GM04503 (cell line): ENCODE measurements at regions not wholly inside any gene's neighbourhood (a gene's known extent, or its start where the extent isn't known, plus 50 kb on each side); places are given as distances from the start of the nearest gene placed in this dataset.

Source experiments
- DNase-seq: peaks from one replicate; pipeline ENCODE4 v3.0.0-alpha.2; 2012; ENCODE audit warnings: low read depth

GRCh38 chr21:24353492-24353891 is 1253.8 kb downstream of the MRPL39 start:
- no peak for DNase-seq

DNA sequence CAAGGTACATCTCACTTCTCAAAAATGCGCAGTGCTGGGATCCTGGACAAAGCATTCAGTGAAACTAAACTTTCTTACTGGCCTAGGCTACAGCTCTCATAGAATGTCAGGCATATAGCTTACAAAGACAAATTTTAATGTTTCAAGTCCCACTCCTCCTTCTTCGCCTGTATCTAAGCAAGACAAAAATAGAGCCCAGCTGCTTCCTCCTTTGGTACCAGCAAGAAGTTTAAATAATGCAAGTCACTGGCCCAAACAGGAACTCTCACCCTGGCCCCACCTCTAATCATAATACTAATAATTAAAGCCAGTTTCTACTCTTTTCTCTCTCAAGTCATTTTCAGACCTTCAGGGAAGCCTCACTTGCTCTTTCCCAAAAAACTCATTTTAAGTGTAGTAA is 1267.9 kb downstream of the MRPL39 start:
- DNase-seq, result no peak

DNA sequence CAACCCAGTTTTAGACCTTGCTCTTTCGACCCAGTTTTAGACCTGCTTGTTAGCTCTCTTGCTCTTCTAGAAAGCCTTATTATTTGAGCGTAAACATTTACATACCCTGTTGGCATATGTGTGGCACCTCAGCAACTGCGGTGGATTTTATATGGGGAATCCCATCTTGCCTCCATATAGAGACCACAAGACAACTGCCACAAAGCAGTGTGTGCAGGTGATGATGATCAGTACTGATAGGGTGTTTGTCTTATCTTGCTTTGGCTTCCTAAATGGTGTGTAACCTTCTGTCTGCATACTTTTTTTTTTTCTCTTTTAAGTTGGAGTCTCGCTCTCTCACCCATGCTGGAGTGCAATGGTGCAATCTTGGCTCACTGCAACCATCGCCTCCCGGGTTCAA is 1270.8 kb downstream of the MRPL39 start:
- no peak for DNase-seq

- no peak for DNase-seq
Observed at GRCh38 chr21:24323536-24323935, 1283.7 kb downstream of the MRPL39 start.

DNA sequence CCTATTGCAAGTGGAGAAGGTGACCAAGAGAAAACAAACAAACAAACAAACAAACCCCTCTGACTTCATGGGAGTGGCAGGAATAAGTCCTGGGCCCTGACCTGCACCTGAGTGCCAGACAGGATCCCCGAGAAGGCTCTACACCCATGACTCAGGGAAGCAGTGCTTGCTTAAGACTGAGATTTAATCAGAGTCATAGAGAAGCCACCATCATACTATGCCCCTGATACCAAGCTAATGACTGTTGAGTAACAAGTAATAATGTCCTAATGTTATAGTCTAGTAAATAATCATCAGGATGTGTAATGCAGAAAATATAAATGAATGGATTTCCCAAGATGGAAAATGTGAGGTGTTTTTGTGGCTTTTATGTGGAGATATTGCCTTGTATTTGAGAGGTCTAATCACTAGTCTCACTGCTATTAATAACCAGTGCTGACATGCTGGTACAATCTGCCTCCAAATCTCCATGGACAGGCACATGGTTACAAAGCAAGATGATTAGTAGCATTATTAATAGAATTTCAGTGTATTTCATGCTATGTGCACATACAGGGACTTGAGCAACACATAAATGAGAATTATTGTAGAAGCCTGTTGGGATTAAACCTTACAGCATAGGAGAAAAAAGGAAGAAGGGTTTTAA is 1290.9 kb downstream of the MRPL39 start:
- DNase-seq, result no peak

DNA sequence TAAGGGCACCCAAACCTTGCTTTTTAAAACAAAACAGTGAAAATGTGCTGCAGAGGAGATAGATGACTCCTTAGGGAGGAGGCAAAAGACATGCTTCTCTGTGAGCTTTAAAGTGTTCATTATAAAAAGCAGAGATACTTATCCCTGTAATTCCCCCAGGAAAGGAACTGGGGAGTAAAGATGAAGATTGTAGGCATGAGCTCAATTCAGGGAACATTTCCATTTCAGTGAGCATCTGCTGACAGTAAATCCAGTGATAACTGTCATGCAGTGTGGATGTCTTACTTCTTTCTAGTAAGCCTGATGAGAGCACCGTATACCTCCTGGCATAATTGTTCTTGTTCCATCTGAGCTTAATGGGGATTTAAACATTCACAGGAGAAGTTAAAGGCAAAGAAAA is 1296.5 kb downstream of the MRPL39 start:
- DNase-seq, result no peak

- DNase-seq, result no peak
Observed at GRCh38 chr21:24308183-24308582, 1299.1 kb downstream of the MRPL39 start.

GRCh38 chr21:24302400-24302799 is 1304.9 kb downstream of the MRPL39 start:
- no peak for DNase-seq

- no peak for DNase-seq
Observed at GRCh38 chr21:24298040-24298439, 1309.2 kb downstream of the MRPL39 start.

- DNase-seq, result no peak
Observed at GRCh38 chr21:24294171-24294570, 1313.1 kb downstream of the MRPL39 start.

DNA sequence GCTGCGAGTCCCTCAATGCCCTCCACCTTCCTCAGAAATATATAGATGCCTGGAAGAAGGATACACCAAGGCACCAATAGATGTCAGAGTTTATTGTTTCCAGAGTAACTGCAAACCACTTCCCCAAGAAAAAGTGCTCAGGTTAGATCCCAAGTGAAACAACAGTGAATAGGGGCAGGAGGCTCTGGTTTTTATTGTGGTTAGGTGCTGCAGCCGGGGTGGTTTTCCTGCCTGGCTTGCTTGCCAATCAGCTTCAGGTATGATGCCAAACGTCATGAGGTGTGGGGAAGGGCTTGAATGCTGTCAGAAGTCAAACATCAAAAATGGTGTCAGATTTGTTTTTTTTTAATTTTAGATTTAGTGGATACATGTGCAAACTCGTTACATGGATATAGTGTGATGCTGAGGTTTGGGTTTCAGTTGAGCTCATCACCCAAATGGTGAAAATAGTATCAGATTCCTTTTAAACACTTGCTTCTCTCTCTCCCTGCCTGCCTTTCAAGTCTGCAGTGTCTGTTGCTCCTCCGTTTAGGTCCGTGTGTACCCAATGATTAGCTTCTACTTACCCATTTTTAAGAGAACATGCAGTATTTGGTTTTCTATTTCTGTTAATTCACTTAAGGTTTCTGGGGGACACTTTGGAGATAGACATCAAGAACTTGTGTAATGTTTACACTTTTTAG is 1317.0 kb downstream of the MRPL39 start:
- no peak for DNase-seq

DNA sequence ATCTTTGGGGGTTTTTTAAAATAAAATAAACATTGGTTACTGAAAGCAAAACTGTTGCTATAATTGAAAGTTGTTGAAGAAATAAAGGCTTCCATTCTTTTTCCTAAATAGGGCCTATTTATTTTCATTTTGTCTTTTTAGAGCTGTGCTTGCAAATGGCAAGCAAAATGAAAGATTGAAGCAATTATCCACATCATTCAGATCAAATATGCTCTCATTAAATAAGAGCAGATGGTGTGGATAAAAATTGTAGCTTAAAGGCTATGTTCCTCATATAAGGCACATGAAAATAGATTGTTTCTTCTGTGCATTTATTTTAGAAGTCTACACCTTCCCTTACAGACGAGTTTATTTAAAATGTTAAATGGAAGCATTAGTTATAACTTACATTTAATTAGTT is 1317.7 kb downstream of the MRPL39 start:
- DNase-seq, result no peak

GRCh38 chr21:24280596-24280995 is 1326.7 kb downstream of the MRPL39 start:
- no peak for DNase-seq

GRCh38 chr21:24278711-24279110 is 1328.6 kb downstream of the MRPL39 start:
- no peak for DNase-seq

DNA sequence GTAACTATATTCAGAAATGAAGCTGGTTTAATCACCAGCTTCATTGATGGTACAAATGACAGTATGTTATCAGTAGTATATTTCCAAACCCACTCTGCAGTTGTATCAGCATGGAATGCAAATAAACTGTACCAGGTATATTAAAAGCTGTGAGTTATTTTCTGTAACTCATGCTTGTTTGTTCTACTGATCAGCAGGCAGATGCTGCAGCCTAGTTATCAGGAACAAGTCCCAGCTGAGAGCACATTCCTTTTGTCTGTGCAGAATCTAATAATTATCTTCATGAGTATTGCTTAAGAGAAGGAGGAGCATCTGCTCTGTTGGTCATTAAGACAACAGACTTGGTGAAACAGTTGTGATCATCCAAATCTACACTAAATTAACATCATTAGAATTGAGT is 1331.1 kb downstream of the MRPL39 start:
- no peak for DNase-seq

DNA sequence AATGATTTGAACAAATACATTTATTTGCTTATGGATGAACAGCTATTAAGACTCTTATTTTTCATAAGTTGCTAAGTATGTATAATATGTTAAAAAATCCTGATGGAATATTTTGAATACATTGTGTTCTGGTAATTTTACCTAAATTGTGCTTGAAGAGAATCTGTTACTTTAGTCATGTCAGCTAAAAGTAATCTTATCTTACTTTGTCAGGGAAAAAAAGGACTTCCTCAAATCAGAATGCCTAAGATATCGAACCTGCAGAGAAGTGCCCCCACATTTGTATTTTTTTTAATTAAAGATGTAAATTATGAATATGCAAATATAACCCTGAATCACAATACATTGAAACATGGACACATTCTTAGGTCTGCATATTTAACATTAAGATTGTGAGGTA is 1331.7 kb downstream of the MRPL39 start:
- DNase-seq, result no peak

DNA sequence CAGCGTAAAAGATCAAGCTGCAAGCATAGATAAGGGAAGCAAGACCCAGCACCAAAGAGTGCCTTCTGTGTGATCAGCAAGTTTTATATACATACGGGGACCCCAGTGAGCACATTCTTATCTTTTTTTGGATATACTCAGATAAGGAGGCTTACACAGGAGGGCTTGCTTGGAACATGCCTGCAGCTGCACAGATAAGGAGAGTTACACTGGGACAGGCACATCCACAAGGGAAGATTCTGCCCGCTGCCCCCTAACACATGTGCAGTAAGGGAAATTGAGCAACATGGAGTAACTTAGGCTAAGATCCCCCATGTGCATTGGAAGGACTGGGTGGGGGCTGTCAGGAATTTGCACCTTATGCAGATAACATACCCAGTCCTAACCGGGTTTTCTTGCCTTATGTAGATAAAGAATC is 1334.8 kb downstream of the MRPL39 start:
- no peak for DNase-seq

- DNase-seq, result no peak
Observed at GRCh38 chr21:24265987-24266386, 1341.3 kb downstream of the MRPL39 start.

DNA sequence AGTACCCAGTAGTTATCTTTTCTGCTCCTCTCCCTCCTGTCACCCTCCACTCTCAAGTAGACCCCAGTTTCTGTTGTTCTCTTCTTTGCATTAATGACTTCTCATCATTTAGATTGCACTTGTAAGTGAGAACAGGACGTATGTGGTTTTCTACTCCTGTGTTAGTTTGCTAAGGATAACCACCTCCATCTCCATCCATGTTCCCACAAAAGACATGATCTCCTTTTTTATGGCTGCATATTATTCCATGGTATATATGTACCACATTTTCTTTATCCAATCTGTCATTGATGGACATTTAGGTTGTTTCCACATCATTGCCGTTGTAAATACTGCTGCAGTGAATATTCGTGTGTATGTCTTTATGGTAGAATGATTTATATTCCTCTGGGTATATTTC is 1346.5 kb downstream of the MRPL39 start:
- no peak for DNase-seq

GRCh38 chr21:24259241-24259640 is 1348.0 kb downstream of the MRPL39 start:
- DNase-seq, result no peak

- no peak for DNase-seq
Observed at GRCh38 chr21:24255591-24255990, 1351.7 kb downstream of the MRPL39 start.

- no peak for DNase-seq
Observed at GRCh38 chr21:24225431-24225830, 1381.8 kb downstream of the MRPL39 start.

DNA sequence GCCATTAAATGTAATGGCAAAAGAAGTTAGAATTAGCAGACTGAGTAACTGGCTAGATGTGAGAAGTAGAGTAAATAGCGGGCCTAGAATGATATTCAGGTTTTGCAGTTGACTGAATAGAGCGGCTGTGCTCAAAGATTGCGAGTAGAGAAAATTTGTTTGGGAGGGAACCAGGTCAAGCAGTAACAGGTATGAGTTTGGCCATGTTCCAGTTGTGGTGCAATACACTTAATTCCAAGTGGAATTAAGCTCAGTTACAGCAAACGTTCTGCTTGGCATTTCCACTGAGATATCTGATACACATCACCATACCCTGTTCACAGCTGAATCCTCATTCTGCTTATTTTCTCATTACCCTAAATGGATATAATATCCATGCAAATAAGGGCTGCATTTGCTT is 1382.9 kb downstream of the MRPL39 start:
- no peak for DNase-seq

DNA sequence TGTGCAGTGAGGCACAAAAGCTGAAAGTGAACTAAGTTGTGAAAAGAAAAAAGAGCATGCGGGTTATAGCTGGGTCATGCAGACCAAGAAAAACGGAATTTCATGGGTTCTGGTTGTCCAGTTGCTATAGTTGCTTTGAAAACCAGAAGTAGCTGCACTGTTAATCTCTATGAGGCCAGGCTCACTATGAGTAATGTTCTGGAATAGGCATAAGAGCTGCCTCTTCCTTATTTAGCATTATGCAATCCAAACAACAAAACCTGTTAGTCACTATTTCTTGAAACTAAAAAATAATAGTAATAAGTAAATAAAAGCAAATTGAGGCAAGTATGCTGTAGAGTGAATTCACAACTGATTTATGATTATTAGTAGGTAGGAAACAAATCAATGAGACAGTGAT is 1383.7 kb downstream of the MRPL39 start:
- DNase-seq, result no peak
